Testis (tissue), 2 donors: ENCODE measurements at regions not wholly inside any gene's neighbourhood (a gene's known extent, or its start where the extent isn't known, plus 50 kb on each side); places are given as distances from the start of the nearest gene placed in this dataset.

Experiments
- DNase-seq: peaks from one replicate; pipeline ENCODE4 v3.0.0-alpha.2; 2019
- H3K27ac ChIP-seq, 2 donors: fragments of 200-600 bp; sonication (generic); one replicate each; pipeline ENCODE4 v1.5.1; 2019
- H3K27me3 ChIP-seq: fragments of 200-600 bp; sonication (generic); one replicate; pipeline ENCODE4 v1.5.1; 2019
- H3K36me3 ChIP-seq: fragments of 200-600 bp; sonication (generic); one replicate; pipeline ENCODE4 v1.5.1; 2017; ENCODE audit warnings: low read depth; ENCODE audit errors: missing control alignments
- H3K4me1 ChIP-seq: fragments of 200-600 bp; sonication (generic); one replicate; pipeline ENCODE4 v1.5.1; 2019
- H3K4me3 ChIP-seq, 2 donors: fragments of 200-600 bp; sonication (generic); one replicate each; pipeline ENCODE4 v1.5.1; 2017 to 2019
- H3K9me3 ChIP-seq: fragments of 200-600 bp; sonication (generic); one replicate; pipeline ENCODE4 v1.5.1; 2017
- POLR2A ChIP-seq: fragments of 450-650 bp; IDR thresholded peaks from one replicate; pipeline ENCODE4 v1.6.1; 2017; ENCODE audit warnings: antibody characterized with exemption, mild to moderate bottlenecking, moderate library complexity
- WGBS, 2 donors: methylation state at CpG; one replicate each; pipeline ENCODE4 v1.1.5; 2018; 5-methylcytosine and 5-hydroxymethylcytosine counted together
- intact Hi-C: fragments of 100-400 bp; cut with DNase I; formaldehyde crosslinking; loops from one replicate; pipeline ENCODE4 v1.15.1; 2023; ENCODE audit warnings: low total_unique reads
- TF ChIP-seq, protein P1 (sequence below), 3 experiments: fragments of 450-650 bp in 2 of 3; fragments of 200-600 bp in 1 of 3; sonication (generic) in 1 of 3; IDR thresholded peaks; one replicate each; pipeline ENCODE4 v1.5.1; 2016 to 2019; ENCODE audit warnings: antibody characterized with exemption in 3 of 3, mild to moderate bottlenecking in 2 of 3, moderate library complexity in 1 of 3

DNA sequence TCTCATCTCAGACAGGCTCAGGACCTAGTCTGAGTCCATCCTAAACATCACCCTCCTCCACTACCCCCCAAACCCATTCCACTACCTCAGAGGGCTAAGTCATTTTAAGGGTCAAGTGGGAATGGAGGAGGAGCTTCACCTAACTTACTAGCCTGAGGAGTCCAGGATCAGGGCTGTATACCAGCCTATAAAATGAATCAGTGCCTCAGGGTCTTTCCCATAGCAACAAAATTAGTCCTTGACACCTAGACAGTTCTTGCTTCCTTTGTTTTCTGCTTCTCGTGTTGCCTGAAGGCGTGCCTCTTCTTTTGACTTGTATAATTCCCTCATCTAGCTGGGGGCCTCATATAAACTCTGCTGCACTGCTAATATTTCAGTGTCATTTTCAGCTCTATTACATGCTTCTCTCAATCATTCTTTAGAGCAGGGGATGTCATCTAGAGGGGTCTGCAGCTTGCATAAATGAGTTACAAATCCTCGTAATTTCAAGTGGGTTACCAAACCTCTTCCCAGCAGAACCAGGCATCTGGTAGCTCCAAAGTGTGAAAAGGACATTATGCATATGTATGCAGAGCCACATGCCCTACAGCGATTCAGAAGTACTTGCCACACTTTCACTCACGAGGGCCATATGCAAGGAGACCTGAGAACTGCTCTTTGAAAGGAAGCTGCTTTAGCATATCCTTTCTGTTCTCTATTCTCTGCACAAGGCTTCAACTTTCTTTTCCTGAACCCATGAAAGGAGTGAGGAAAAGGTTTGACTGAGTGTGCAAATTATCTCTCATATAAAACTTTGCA, 311.7 kb upstream of the SEMA6D start:
- WGBS, 2 donors = 66 to 79% methylated on average over 5 of the region's 5 CpGs
- peaks cover 20% of the 10 kb centered on the region for H3K4me1 ChIP-seq
- no peak overlapping the region for H3K27ac ChIP-seq
- intact Hi-C loops = no loop called here
- no peak overlapping the region for H3K4me3 ChIP-seq
- no peak for DNase-seq
- TF ChIP-seq, protein P1, sequence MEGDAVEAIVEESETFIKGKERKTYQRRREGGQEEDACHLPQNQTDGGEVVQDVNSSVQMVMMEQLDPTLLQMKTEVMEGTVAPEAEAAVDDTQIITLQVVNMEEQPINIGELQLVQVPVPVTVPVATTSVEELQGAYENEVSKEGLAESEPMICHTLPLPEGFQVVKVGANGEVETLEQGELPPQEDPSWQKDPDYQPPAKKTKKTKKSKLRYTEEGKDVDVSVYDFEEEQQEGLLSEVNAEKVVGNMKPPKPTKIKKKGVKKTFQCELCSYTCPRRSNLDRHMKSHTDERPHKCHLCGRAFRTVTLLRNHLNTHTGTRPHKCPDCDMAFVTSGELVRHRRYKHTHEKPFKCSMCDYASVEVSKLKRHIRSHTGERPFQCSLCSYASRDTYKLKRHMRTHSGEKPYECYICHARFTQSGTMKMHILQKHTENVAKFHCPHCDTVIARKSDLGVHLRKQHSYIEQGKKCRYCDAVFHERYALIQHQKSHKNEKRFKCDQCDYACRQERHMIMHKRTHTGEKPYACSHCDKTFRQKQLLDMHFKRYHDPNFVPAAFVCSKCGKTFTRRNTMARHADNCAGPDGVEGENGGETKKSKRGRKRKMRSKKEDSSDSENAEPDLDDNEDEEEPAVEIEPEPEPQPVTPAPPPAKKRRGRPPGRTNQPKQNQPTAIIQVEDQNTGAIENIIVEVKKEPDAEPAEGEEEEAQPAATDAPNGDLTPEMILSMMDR (IDR thresholded peaks at IDR 0.05) = no peak
- TF ChIP-seq POLR2A = no peak
- no peaks in the 10 kb centered on the region for H3K27me3 ChIP-seq
- no peaks in the 10 kb centered on the region for H3K36me3 ChIP-seq
- no peaks in the 10 kb centered on the region for H3K9me3 ChIP-seq

DNA sequence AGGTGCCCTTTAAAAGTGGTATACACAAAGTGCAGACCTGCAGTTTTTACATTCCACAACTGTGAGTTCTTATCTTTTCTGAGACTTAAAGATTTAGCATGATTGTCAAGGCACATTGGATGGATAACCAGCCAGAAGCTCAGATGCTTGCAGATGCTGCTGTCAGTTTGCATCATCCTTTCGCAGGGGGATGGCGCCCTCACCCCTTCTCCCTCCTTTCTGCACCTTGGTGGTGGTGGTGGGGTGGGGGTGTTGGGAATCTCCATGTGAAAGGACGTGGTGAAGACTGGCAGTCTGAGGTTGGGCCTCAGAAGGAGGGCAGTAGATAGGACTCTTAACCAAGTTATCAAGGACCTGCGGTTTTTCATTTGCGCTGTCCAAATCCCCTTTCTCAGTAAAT, 309.6 kb upstream of the SEMA6D start:
- intact Hi-C loops = no loop called here
- H3K27me3 ChIP-seq = no peaks in the 10 kb centered on the region
- H3K4me3 ChIP-seq = no peak overlapping the region
- no peak for DNase-seq
- H3K4me1 ChIP-seq = peaks cover 20% of the 10 kb centered on the region
- 93 to 94% methylated on average over 5 of the region's 5 CpGs for WGBS, 2 donors
- TF ChIP-seq POLR2A = no peak
- TF ChIP-seq, protein P1 (IDR thresholded peaks at IDR 0.05) = no peak
- H3K9me3 ChIP-seq = no peaks in the 10 kb centered on the region
- no peaks in the 10 kb centered on the region for H3K36me3 ChIP-seq
- no peak overlapping the region for H3K27ac ChIP-seq

DNA sequence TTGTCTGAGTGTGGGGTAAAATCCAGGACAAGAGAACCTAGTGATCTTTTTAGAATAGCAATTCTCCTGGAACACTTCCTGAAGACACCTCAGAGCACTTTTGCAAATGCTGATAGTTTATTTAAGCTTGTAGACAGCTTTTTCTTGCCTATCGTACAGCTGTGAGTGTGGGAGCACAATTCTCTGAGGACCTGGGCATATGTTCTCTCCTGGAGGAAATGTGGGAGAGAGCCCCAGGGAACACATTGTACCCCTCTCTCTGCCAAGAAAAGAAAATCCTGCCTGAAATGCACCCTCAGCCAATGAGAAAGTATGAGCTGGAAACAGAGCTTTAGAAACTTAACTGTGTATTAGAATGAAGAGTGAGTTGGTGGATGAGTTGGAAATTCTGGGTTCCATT, 308.3 kb upstream of the SEMA6D start:
- no peaks in the 10 kb centered on the region for H3K27me3 ChIP-seq
- H3K4me1 ChIP-seq = peaks cover 20% of the 10 kb centered on the region
- WGBS, 2 donors = 21 to 23% methylated on average over 1 of the region's 1 CpG
- no peak overlapping the region for H3K27ac ChIP-seq
- no peaks in the 10 kb centered on the region for H3K36me3 ChIP-seq
- no peak overlapping the region for H3K4me3 ChIP-seq
- no peaks in the 10 kb centered on the region for H3K9me3 ChIP-seq
- intact Hi-C loops = no loop called here
- peak; percentile 47 for DNase-seq
- TF ChIP-seq, protein P1 (IDR thresholded peaks at IDR 0.05) = no peak
- TF ChIP-seq POLR2A = no peak

DNA sequence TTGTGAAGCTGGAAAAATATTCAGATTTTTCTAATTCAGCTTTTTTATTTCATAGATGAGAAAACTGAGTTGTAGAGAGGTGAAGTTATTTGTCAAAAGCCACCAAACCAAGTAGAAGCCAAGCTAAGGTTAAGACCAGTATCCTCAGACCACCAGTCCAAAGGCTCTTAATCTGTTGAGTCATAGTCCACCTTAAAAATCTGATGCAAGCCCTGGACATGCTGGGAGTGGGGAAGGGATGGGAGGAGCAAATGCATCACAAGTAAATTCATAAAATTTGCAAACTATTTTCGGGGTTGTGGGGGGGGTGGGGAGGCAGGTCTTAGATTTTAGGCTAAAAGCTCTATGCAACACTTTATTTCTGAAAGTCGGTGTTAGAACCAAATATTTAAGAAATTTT, 307.7 kb upstream of the SEMA6D start:
- 57 to 90% methylated on average over 2 of the region's 2 CpGs for WGBS, 2 donors
- H3K9me3 ChIP-seq = no peaks in the 10 kb centered on the region
- no peak overlapping the region for H3K27ac ChIP-seq
- peak; percentile 39 for DNase-seq
- H3K4me3 ChIP-seq = no peak overlapping the region
- no peaks in the 10 kb centered on the region for H3K36me3 ChIP-seq
- intact Hi-C loops = no loop called here
- H3K27me3 ChIP-seq = no peaks in the 10 kb centered on the region
- TF ChIP-seq, protein P1 (IDR thresholded peaks at IDR 0.05) = no peak
- TF ChIP-seq POLR2A = no peak
- H3K4me1 ChIP-seq = peaks cover 20% of the 10 kb centered on the region

DNA sequence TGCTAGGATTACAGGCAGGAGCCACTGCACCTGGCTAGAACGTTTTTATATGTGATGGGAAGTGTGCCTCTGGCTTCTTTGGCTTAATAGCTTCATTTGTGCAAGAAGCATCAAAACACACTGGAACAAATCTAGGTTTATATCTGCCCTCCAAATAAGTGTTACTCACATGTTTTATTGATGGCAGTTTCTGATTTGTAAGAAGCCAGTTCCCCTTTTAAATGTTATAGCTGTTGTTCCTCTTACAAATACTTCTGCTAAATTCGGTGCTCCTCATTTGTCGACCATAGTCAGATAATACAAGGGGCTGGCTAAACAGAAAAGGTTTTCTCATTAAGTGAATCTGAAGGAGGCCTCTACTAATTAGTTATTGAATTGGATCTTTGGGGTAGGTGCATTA, 307.1 kb upstream of the SEMA6D start:
- Histone ChIP-seq H3K36me3 (no peaks in the 10 kb centered on the region), H3K27ac (no peak overlapping the region), H3K27me3 (no peaks in the 10 kb centered on the region), H3K4me3 (no peak overlapping the region), H3K9me3 (no peaks in the 10 kb centered on the region), H3K4me1 (peaks cover 20% of the 10 kb centered on the region)
- intact Hi-C loops = no loop called here
- DNase-seq = no peak
- WGBS, 2 donors = 57 to 67% methylated on average over 3 of the region's 3 CpGs
- TF ChIP-seq POLR2A = no peak
- TF ChIP-seq, protein P1 (IDR thresholded peaks at IDR 0.05) = no peak
